GM18508 (cell line): ENCODE measurements at regions not wholly inside any gene's neighbourhood (a gene's known extent, or its start where the extent isn't known, plus 50 kb on each side); places are given as distances from the start of the nearest gene placed in this dataset.

Experiments used
- ATAC-seq: cut with Tn5 transposase; IDR thresholded peaks from one replicate; pipeline ENCODE4 v1.9.1; 2021; ENCODE audit warnings: moderate number of reproducible peaks; ENCODE audit not compliant: insufficient read depth, unreplicated experiment

GRCh38 chr20:50257860-50258259, 67.2 kb downstream of the CEBPB start:
- no peak for ATAC-seq

DNA sequence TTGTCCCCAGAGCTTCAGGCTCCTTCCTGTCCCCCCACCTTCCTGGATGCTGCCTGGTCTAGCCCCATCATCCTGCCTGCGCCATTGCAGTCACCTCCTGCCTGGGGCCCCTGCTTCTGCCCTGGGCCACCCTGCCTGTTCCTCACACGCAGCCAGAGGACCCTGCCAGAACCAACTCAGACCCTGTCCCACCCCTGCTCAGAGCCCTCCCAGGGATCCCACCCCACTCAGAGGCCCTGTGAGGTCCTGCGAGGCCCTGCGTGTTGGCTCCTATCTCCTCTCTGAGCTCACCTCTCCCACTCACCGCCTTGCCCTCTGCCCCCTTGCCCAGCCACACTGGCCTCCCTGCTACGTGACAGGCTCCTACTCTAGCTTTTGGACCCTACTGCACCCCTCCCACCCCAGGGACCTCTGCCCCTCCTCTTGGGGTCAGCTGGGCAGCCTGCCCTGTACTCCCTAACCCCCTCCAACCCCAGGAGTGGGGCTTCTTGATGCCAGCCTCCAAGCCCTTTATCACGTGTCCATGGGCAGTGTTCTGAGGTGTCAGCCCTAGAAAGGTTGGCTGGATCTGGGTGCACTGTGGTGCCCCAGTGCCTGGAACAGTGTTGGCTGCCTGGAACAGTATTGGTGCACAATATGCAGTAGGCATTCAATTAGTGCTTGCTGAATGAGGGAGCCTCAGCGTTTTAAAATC, 68.3 kb downstream of the CEBPB start:
- ATAC-seq: no peak

- ATAC-seq: no peak
Measured at GRCh38 chr20:50259705-50260478, 69.3 kb downstream of the CEBPB start.

GRCh38 chr20:50260479-50261221, 70.0 kb downstream of the CEBPB start:
- no peak for ATAC-seq

DNA sequence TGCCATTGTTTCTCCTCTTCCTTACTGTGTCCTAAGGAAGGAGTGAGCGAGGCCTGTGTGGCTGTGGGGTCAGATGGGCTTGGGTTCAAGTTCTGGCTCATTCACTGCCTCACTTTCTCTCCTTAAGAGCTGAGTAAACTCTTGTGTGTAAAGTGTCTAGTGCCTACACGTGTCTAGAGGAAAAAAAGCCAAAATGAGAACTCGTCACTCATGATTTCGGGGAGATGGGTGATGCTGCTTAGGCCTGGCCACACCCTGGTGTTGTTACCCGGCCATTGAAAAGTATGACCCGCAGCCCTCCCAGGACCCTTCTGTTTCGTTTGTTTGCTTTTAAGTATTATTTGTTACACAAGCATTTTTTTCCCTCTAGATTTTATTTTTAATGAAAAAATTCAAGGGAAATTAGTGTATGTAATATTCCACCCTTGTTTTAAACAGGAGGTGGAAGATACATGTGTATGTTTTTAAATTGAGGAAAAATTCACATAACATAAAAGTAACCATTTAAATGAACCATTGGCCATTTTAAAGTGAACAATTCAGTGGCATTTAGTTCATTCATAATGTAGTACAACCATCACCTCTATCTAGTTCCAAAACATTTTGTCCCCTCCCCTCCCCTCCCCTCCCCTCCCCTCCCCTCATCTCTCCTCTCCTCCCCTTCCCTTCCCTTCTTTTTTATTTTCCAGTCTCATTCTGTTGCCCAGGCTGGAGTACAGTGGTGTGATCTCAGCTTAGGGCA, 71.0 kb downstream of the CEBPB start:
- ATAC-seq: no peak

GRCh38 chr20:50263831-50264230, 73.2 kb downstream of the CEBPB start:
- no peak for ATAC-seq

- no peak for ATAC-seq
Measured at GRCh38 chr20:50264534-50265145, 74.0 kb downstream of the CEBPB start.

DNA sequence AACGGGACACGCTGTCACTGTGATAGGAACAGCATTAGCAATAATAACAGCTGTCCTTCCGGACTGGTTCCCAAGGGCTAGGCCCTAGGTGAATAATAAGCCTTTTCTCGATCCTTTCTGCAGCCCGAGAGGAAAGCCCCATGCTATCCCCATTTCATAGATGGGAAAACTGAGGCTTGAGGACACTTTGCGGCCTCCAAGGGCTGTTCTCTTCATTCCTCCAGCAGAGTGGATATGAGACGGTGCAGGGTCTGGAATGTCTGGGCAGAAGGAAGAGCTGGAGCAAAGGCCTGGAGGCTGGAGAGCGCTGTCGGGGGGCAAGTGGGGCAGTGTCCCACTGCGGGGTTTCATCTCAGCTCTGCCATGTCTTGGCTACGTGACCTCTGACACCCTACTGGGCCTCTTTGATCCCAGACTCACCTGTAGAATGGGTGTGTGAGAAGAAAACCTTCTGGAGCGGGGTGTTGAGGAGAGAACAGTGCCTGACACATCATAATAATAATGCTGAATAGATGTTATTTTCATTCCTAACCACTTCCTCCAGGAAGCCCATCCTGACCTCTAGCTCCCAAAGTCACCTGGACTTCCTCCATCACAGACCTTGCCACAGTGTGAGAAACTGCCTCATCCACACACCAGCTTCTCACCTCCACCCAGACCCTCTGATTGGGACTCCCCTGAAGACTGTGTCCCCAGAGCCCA, 74.8 kb downstream of the CEBPB start:
- ATAC-seq: no peak

DNA sequence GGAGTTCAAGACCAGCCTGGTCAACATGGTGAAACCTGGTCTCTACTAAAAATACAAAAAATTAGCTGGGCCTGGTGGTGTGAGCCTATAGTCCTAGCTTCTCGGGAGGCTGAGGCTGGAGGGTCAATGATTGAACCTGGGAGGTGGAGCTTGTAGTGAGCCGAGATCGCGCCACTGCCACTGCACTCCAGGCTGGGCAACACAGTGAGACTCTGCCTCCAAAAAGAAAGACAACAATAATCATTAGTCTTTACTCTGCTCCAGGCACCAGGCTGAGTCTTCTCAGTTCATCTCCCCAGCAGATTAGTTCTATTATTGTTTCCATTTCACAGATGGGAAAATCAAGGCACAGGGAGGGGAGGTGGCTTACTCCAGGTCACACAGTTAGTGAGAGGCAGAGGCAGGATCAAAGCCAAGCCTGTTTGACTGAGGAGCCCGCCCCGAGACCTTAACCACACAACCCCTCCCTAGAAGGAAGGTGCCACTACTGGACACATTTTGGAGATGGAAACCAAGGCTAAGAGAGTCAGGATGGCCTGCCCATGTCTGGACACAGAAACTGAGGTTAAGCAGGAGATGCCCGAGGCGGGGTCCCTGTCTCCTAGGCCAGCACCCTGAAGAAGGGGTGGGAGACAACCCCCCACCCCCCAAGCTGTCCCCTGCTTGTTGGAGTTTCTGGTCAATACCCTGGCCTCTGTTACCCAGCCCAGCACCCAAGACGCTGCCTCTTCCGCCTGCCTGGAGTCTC, 75.8 kb downstream of the CEBPB start:
- ATAC-seq: no peak

DNA sequence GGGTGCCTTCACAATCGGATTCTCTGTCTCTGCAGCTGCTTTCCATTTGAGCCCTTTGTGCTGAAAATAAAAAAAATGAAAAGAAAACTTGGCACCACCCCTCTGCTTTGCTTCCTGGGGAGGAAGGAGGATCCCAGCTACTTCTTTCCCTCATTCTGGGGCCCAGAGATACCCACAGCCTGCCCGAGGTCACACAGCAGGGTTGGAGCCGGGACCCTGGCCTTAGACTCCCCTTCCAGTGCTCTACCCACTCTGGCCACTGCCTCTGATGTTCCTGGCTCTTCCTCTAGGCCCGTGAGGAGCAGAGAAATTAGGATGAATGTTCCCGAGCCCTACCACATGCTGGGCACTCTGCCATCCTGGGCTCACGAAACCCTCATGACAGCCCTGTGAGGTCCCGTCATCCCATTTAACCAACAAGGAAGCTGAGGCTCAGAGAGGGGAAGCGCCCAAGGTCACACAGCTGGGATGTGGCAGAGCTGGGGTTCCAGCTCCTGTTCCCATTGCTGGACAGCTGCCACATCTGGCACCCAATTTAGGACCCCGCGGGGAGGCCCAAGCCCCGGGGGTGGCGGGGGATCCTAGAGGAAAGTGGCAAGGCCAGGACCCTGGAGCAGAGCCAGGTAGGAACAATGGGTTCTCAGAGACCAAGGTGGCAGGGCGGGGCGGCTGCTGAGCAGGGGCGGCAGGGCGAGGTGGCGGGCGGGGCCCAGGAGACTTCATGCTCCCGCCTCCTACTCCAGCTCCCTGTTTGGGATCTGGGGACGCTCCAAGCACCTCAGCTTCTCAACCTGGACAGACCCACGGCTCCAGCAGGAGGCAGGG, 76.6 kb downstream of the CEBPB start:
- ATAC-seq: no peak

DNA sequence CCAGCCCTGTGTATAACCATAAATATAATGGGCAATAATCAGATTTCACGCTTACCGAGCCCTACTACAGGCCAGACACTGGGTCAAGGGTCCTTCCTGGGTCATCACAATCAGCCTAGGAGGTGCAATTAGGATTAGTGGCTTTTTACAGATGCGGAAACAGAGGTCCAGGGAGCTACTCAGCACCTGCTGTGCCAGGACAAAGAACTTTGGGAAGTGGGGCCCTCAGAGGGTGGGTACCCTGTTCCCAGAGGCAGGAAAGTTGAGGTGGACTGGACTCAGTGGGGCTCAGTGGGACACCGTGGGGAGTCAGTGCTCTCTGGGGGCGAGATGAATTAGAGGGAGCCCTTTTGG, 77.2 kb downstream of the CEBPB start:
- no peak for ATAC-seq

- ATAC-seq: no peak
Measured at GRCh38 chr20:50269091-50270033, 78.7 kb downstream of the CEBPB start.

DNA sequence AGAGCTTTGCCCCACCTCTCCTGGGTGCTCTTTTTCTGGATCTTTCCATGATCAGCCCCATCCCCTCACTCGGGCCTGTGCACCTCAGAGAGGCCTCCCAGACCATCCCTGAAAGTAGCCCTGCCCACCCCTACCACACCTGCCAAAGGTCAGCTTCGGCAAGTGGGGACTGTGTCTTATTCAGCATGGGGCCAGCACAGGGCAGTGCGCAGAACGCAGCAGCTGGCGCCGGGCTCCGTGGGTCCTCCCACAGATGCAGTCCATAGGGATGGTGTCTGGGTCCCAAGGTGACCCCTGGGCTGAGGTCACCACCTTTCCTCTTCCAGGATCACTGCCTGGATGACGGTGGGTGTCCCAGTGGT, 79.4 kb downstream of the CEBPB start:
- ATAC-seq: no peak

DNA sequence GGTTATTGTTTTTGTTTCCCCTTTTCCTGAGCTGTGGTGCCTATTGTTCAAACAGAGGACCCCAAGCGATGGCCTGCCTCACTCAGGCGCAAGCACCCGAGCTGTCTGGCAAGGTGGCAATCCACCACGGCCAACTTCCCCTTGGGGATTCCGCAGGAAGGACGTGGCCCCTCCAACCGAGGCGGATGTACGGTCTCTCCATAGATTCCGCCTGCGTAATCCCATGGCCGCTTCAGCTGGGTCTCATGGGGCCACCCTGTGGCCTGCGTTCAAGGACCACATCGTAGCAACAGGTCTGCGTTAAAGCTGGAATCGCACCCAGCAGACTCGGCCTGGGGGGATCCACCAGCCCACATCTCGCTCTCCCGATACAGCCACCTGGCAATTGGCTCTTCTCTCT, 79.9 kb downstream of the CEBPB start:
- ATAC-seq: no peak

DNA sequence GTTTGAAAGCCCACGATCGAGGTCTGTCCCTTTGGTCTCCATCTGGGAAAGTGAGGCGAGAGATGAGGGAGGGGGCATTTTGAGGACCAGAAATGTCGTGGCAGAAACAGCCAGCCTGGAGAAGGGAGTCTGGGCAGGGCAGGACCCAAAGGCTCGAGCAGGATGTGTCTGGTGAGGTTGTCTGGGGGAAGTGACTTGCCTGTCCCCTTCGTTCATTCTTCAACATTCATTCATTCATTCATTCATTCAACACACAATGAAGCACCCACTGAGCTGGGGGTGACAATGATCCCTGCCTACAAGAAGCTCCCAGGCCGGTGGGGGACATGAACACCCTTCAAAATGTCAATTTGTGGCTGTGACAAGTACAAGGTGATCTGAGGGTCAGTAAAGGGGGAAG, 80.5 kb downstream of the CEBPB start:
- ATAC-seq: no peak

- no peak for ATAC-seq
Measured at GRCh38 chr20:50271612-50272011, 81.0 kb downstream of the CEBPB start.

DNA sequence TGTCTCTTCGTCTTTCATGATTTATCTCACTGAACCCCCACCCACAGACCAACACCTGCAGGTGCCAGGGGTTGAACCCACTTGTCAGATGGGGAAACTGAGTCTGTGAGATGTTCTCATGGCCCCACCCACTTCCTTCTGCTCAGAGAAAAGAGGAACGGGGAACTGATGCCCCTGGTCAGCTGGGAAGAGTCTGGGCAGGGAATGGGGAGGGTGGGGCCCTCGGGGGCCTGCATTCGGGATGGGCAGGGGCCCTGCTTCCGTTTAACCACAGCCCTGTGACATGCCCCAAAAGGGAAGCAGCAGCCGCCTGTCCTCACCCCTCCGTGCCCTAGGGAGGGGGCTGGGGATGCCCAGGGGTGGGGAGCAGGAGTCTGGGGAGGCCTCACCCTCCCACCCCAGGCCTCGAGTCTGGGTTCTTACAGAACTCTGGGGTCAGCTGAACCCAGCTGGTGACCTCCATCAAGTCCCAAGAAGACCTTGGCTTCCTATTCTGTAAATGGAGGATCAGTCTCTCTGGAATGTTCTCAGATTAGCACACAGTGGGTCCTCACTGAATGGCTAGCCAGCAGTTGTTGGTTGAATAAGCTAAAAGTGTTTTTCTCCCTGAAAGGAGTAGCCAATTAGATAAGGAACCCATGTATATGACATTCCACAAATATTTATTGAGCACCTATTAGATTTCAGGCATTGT, 81.5 kb downstream of the CEBPB start:
- no peak for ATAC-seq
